Stromal cell of bone marrow (primary cell): ENCODE measurements at regions not wholly inside any gene's neighbourhood (a gene's known extent, or its start where the extent isn't known, plus 50 kb on each side); places are given as distances from the start of the nearest gene placed in this dataset.
"Not testable (repeated sequence)": the region's sequence is repeated elsewhere in the genome, so short reads cannot be mapped to it uniquely, and the experiment has no call there.

ENCODE experiments used
- DNase-seq: peaks from one replicate; pipeline ENCODE4 v3.0.0-alpha.2; 2012; ENCODE audit warnings: low read depth

DNA sequence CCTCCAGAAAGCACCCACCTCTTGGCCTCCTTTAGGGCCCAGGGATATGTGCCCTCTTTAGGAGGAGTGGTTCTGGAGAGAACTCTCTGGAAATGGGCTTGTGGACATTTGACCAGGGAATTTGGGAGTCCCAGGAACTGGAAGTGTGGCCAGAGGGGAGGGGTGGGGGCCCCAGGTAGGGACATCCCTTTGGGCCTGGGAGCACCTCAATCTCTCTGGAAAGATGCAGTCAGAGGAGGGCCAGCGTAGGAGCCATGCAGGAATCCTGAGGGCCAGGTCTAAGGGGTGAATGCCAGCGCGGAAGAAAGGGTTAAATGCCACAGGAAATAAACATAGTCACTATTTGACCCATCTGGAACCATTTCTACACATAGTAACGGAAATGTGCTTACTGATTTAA is 50.3 kb upstream of the ITGA11 start:
- DNase-seq = no peak

DNA sequence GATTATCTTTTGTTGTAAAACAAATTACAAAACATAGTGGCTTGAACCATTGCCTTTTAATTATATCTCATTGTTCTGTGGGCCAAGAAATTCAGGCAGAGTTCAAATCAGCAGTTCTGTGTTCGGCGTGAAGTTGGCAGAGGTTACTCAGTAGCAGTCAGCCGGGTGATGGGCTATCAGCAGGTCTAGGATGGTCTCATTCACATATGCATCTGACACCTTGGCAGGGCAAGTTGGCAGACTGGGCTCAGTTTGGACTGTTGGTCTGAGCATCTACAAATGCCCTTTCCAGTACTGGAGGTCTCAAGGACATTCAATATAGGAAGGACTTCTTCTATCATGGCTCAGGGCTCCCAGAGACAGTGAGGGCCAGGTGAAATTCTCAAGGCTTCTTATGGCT is 51.2 kb upstream of the ITGA11 start:
- no peak for DNase-seq

DNA sequence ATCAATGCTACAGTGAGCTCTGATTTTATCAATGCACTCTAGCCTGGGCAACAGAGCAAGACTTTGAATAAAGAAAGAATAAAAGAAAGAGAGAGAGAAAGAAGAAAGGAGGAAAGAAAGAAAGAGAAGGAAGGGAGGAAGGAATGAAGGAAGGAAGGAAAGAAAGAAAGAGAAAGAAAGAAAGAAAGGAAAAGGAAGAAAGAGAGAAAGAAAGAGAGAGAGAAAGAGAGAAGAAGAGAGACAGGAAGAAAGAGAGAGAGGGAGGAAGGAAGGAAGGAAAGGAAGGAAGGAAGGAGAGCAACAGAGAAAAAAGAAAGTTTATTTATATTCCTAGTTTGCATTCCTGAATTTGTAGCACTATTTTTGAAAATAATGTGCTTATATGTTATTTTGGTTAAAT is 52.3 kb upstream of the ITGA11 start:
- no peak for DNase-seq

DNA sequence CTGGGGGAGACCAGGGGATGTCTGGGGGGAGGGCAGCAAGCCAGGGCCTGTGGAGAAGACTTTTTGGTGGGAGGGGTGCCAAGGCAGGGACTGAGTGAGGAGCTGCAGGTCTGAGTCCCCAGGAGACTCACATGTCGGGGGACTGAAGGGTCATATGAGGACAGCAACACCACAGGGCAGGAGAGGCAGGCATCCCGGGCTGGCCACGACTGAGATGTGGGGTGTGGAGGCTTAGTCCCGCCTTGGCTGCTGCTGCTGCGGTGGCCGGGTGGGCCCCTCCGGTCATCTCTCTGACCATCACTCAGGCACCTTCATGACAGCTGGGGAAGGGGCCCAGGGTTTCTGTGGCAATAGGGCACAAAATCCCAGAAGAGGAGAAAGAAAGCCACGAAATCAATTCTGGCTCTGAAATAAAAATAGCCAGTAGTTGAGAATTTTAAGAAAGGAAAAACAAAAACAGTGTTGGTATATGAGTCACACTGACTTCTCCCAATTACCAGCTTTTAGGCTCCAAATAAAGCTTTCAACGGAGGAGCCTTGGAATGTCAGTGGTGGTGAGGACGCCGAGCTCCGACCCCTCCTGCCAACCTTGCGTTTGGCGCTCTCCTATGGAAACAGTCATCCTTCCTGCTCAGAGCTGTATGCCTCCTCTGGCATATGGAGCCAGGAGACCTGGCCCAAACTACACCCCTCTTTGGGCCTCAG is 52.9 kb upstream of the ITGA11 start:
- DNase-seq = peak; percentile 72

DNA sequence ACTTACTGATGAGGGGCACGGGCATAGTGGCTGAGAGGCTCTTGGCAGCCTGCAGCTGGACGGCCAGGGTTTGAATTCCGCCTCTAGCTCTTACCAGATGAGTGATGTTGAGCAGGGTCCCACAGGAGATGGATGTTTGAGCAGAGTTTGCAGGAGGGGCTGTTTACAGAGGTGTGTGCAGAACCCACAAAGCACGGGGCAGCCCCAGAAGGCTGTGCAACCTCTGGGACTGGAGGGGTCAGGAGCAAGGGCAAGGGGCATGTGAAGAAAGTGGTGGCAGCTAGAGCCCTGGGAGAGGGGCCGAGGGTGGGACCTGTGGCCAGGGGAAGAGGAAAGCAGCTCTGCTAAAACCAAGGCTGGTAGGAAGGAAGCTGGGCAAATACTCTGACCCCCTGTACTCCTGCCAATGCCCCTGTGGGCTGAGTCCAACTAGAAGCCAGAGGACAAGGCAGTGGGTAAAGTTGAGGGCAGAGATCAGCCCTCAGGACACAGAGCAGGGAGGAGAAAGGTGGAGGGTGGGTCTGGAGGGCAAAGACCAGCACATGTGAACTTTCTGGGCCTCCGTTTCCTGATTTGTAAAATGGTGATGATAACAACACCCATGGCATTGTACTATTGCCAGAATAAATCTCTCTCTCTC is 53.9 kb upstream of the ITGA11 start:
- DNase-seq = no peak

DNA sequence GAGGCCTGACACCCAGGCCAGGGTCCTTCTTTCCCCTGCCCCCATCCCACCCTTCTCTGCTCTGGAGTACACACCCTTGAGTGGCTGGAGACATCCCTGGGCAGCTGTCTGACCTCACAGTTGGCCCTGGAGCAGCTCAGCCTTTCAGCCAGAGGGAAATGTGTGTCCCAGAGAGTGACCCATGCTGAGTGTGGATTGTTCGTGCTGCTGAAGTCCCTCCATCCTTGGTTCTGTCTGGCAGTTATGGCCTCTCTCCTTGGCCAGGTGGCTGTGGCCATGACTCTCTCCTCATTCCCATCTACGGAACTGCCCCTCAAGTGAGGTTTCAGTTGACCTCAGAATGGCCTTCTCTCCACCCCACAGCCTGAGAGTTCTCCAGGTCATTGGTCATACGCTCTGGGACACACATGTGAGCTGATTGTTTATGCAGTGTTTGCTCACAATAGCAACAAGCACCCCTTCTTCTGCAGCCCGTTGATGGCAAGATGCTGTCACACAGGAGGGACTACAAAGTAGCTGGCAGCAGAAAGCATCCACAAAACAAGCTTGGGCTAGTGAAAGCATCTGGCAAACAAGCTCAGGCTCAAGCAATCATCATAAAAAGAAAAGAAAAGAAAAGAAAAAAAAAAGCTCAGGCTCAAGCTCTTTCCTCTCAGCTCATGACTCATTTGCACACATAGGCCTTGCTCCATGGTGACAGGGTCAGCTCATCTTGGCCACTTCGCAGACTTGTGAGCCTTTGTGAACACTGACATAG is 55.3 kb upstream of the ITGA11 start:
- DNase-seq = peak; percentile 75

DNA sequence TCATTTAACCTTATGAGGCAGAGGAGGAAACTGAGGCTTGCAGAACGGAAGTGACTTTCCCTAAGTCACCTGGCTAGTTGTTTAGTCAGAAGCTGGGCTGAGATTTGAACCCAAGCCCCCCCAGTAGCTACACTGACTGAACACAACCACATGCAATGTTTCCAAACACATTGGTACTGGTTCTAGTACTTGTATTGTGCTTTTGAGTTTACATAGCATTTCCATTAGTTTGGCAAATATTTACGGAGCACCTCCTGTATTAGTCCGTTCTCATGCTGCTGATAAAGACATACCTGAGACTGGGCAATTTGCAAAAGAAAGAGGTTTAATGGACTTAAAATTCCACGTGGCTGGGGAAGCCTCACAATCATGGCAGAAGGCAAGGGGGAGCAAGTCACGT is 56.3 kb upstream of the ITGA11 start:
- no peak for DNase-seq

DNA sequence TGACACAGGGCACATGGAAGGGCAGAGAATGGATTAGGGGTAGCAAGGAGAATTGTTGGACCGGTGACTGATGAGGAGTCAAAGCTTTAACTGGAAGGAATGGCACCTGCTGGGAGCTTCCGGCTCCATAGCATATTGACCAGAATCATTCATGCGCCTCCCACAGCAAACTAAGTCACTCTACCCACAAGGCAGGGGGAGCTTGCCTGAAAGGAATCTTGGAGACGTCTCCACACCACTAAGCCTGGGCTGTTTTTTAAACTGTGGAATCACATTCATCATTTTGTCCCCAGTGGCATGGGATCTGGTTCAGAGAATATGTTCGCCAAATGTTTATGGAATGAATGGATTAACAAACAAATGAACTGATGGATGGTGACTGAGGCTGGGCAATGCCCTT is 57.0 kb upstream of the ITGA11 start:
- no peak for DNase-seq

DNA sequence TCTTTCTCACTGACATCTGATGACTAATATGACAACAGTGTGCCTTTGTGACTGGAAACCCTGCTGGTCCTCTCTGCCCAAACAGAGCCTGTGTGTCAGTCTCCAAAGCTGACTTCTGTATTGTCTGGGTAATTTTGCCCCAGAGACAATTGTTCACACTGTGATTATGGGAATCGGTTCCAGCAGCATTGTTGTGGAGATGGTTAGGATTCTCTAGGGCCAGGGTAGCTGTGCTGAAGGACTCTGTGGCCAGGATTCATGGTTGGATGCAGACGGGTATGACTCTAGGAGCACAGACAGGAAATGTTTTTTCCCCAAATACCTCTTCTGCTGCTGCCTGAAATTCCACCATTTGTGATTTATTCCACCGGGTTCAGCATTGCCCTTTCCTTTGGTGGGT is 57.5 kb upstream of the ITGA11 start:
- no peak for DNase-seq

DNA sequence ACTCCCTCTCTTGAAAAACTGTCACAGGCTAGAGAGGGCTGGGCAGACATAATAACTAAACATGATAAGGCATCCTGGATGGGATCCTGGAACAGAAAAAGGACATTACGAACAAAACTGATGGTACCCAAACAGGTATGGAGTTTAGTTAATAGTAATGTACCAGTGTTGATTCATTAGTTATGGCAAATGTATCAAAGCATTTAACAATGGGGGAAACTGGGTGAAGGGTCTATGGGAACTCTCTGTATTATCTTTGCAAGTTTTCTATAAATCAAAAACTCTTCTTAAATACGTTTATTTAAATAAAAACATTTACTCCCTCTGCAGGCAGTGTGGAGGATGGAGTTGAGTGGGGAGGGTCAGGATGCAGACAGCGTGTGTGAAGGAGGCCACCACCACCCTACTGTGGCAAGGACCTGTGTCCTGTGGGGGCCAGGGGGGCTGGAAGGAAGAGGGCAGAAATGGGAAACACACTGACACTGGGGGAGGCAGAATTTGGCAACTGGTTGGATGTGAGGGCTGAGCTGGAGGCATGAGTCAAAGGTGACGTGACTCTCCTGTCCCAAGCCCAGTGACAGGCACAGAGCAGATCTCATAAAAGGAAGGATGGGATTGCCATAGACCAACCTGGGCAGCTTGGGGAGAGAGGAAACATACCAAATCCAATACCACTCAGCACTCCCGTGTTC is 59.6 kb upstream of the ITGA11 start:
- no peak for DNase-seq

DNA sequence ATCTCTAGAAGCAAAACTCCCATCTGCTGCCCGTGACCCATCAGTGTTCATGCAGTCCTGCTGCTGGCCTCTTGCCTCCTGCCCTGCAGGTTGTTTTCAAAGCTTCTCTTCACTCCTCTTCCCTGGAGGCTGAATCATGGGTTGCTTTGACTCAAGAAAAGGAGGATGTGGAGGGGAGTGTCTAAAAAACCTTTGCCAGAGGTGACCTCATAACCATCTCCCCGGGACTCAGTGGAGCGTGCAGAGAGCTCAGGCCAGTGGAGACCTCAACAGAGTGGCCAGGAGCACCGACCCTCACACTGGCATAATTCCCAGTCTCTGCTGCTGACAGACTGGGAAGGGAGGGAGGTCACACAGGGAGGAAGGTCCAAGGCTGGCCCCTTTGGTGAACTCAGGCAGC is 60.9 kb upstream of the ITGA11 start:
- peak; percentile 87 for DNase-seq

DNA sequence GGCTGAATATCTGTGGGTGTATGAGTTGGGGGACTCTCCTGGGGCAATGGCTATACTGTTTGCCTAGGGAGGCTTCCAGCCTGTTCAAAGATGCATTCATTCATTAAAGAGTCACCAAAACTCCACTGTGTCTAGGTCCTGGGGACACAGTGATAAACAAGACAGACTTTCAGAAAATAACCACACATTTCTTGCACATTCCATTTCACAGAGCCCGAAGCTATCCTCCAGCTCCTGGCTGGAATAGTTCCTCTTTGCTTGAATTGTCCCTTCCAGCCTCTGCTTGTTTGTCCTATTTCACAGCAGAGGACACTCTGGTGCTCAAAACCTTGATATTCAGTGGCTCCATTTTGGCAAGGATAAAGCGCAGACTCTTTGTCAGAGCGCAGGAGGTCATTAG is 61.7 kb upstream of the ITGA11 start:
- DNase-seq = no peak

DNA sequence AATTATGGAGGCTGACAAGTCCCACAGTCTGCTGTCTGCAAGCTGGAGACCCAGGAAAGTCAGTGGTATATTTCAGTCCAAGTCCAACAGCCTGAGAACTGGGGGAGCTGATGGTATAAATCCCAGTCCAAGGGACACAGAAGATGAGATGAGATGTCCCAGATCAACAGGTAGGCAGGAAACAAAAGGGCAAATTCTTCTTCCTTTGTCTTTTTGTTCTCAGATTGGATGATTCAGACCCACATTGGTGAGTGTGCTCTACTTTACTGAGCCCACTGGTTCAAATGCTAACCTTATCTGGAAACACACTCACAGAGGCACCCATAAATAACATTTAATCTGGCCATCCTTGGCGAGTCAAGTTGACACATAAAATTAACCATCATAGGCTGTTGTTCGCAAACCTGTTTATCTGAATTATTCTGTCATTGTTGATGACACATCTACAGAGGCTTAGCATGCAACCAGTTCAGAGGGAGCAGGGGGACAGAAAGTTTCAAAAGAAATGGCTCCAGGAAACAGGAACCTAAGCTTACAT is 62.7 kb upstream of the ITGA11 start:
- no peak for DNase-seq

DNA sequence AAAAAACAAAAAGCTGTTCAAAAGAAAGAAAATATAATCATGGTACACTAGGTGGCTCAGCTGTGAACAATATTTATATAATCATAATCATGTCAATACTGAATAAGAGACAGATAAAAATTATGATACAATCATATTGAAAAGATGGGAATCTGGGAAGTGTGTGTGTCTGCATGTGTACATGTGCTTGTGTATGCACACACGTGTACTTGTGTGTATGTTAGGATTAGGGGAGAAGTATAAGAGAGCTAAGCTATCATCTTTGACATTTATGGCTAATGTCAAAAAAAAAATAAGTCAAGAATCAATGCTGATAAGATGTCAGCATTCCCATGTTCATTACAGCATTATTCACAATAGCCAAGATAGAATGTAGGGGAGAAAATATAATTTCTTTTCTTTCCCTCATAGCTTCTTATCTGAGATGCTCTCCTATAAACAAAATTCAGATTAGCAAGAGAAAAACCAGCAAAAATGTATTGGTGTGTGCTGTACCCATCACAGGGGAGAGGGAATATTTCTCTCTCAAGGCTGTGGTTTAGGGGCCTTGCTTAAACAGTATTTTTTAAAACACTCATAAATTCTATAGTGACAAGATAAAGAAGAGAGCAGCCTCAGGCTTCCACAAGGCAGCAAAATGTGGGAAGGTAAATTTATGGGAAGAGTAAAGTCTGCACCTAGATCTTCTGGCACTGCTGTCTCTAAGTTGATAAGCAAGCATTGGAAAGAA is 63.4 kb upstream of the ITGA11 start:
- DNase-seq = no peak

DNA sequence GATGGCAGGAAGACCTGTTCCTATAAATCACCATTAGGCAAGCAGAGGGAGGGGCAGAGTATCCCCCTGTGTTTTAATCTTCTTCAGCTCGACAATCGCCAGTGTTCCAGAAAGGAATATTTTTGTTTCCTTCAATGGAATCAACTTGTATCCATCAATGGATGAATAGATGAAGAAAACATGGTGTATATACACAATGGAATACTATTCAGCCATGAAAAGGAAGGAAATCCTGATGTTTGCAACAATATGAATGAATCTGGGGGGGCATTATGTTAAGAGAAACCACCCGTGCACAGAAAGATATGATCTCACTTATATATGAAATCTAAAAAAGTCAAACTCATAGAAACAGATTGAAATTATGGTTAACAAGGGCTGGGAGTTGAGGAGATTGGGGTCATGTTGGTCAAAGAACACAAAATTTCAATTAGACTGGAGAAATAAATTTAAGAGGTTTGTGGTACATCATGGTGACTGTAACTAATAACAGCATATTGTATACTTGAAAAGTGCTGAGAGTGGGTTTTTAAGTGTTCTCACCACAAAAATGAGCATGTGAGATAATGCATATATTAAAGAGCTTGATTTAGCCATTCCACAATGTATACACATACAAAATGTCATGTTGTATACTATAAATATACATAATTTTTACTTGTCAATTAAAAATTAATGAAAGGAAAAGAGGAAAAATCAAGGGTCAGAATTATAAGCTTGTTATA is 64.2 kb upstream of the ITGA11 start:
- DNase-seq = no peak

DNA sequence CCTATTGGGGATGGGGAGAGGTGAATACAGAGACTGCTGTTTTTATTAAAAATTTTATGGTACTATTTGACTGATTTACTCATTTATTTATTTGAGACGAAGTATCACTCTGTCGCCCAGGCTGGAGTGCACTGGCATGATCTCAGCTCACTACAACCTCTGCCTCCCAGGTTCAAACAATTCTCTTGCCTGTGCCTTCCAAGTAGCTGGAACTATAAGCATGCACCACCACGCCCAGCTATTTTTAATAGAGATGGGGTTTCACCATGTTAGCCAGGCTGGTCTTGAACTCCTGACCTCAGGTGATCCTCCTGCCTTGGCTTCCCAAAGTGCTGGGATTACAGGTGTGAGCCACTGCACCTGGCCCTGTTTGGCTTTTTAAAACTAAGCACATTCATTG is 64.8 kb upstream of the ITGA11 start:
- not testable (repeated sequence) for DNase-seq

DNA sequence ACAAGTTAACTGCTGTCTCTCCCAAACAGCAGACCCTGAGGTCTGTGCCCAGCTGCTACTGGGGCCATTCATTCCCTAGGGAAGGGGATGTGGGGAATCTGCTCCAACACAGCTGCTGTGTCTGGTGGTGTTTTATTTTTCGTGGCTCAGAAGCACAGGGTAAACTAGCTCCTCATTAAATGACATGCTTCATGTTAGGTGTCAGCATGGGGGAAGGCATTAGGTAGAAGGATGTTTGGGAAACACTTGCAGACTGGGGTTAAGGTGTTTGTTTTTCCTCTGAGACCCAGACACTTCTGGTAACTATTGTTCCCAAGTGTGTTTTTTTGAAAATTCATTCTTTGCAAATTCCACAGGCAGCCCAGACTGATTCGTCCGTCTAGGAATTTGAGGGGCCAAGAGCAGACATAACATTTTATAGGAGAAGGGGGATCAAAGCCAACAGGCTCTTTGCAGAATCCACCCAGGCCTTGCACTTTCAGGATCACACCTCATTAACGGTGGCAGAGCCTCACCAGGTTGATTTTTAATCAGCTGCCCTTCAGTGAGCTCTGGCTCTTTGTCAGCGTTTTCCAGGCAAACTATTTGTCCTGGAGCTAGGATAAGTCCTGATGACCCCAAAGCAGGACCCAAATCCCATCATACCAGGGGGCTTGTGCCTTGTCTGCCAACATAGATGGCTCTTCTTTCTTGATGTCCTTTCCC is 65.4 kb upstream of the ITGA11 start:
- DNase-seq = no peak

DNA sequence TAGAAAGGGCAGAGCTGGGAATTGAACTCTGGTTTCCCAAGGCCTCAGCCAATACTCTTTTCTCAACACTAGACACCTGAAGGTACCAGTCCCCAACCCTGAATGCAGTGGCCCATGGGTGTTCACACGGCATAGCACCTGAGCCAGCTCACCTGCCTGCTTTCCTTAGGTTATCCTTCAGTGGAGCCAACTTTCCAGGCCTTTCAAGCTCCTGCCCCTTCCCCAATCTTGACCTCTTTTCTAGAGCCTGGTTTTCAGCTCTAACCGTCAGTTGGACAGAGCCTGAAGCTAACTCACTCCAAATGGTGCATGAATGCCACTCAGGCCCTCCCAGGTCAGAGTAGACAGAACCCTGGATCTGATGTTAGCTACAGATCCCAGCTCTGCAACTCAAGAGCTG is 66.1 kb upstream of the ITGA11 start:
- DNase-seq = no peak

DNA sequence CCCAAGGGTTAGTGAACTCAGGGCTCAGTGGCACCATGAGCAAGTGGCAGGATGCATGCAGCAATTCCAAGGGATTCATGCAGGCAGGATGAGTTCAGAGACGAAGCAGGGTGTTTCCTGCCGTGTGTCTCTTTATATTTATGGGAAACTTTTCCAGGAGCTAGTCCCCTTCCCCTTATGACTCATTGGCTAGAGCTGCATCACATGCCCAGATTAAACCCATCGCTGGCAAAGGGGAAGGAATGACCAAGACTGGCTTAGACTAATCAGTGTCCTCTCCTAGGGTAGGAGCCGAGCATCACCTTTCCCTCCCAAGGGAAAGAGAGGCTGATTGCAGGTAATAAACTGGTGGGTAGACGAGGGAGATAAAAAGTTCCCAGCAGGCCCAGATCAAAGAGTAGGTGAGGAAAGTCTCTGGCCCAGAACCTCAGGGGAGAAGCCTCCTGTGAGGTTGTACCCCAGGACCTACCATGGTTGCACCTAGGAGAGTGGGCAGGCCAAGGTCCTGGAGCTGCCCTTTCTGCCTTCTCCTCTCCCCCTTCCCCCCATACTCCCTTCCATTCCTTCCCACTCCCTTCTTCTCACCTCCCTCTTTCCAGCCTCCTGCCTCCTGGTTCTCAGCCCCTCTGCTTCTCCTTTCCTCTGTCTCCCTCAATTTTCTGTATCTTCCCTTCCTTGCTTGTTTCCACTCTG is 67.8 kb upstream of the ITGA11 start:
- no peak for DNase-seq
